Lung (tissue), 11 donors: ENCODE measurements at regions not wholly inside any gene's neighbourhood (a gene's known extent, or its start where the extent isn't known, plus 50 kb on each side); places are given as distances from the start of the nearest gene placed in this dataset.

Experiments
- ATAC-seq: fragments of 200-7000 bp; cut with Tn5 transposase; one replicate; pipeline ENCODE4 v1.9.1; 2020; ENCODE audit warnings: moderate number of reproducible peaks; ENCODE audit not compliant: insufficient read depth, low FRiP score
- DNase-seq, 3 donors: peaks; one replicate each; pipeline ENCODE4 v3.0.0-alpha.2; 2013 to 2017
- H3K27ac ChIP-seq, 2 donors: one replicate each; pipeline ENCODE4 v1.5.1; 2013; ENCODE audit warnings: mild to moderate bottlenecking in 2 of 2, moderate library complexity in 2 of 2, control low read depth in 1 of 2, inconsistent platforms in 1 of 2, low read depth in 1 of 2, low read length in 1 of 2
- H3K27me3 ChIP-seq, 3 donors: one replicate each; pipeline ENCODE4 v1.5.1; 2013; ENCODE audit warnings: low read length in 2 of 3; ENCODE audit not compliant: control insufficient read depth in 3 of 3, insufficient read depth in 3 of 3
- H3K36me3 ChIP-seq, 4 donors: one replicate each; pipeline ENCODE4 v1.5.1; 2013; ENCODE audit warnings: low read length in 4 of 4, mild to moderate bottlenecking in 1 of 4, moderate library complexity in 1 of 4; ENCODE audit not compliant: control insufficient read depth in 4 of 4, insufficient read depth in 4 of 4
- H3K4me1 ChIP-seq, 5 donors: one replicate each; pipeline ENCODE4 v1.5.1; 2013; ENCODE audit warnings: low read length in 5 of 5, mild to moderate bottlenecking in 2 of 5, moderate library complexity in 1 of 5; ENCODE audit not compliant: control insufficient read depth in 5 of 5, insufficient read depth in 5 of 5
- H3K4me3 ChIP-seq: one replicate; pipeline ENCODE4 v1.5.1; 2013; ENCODE audit warnings: mild to moderate bottlenecking, control low read depth, moderate library complexity
- H3K9ac ChIP-seq, 2 donors: one replicate each; pipeline ENCODE4 v1.5.1; 2013; ENCODE audit warnings: low read length in 2 of 2, control low read depth in 1 of 2; ENCODE audit not compliant: insufficient read depth in 1 of 2
- H3K9me3 ChIP-seq, 4 donors: one replicate each; pipeline ENCODE4 v1.5.1; 2013; ENCODE audit warnings: low read length in 3 of 4, mild to moderate bottlenecking in 1 of 4, moderate library complexity in 1 of 4; ENCODE audit not compliant: control insufficient read depth in 4 of 4, insufficient read depth in 3 of 4
- CTCF ChIP-seq: IDR thresholded peaks from 2 replicates; pipeline ENCODE4 v1.5.1; 2012; ENCODE audit warnings: mild to moderate bottlenecking; ENCODE audit errors: control extremely low read depth, extremely low read depth
- WGBS, 2 donors: extraction: QIAGEN DNeasy Blood & Tissue Kit; methylation state at CpG; one replicate each; pipeline ENCODE4 v1.1.7; 2013; 5-methylcytosine and 5-hydroxymethylcytosine counted together
- donor health status: control.
- donor health status: control.
- donor health status: Bipolar disorder and iron deficiency.
- donor health status: healthy.
- donor health status: DM: yes; HTN: yes; CAD: no.

GRCh38 chr1:116463730-116464129 is 90.7 kb downstream of the ATP1A1 start:
- no peak overlapping the region for H3K9ac ChIP-seq
- peaks cover 0 to 11% (median 0%) of the 10 kb centered on the region in 5 donors for H3K4me1 ChIP-seq
- ATAC-seq: no peak
- WGBS, 2 donors: 84 to 87% methylated on average over 6 of the region's 6 CpGs
- H3K27ac ChIP-seq: no peak overlapping the region
- DNase-seq: no peak
- TF ChIP-seq CTCF: no peak
- H3K36me3 ChIP-seq: no peaks in the 10 kb centered on the region
- no peak overlapping the region for H3K4me3 ChIP-seq
- H3K9me3 ChIP-seq: no peaks in the 10 kb centered on the region
- H3K27me3 ChIP-seq: no peaks in the 10 kb centered on the region
